ENCODE measurements at regions not wholly inside any gene's neighbourhood (a gene's known extent, or its start where the extent isn't known, plus 50 kb on each side); places are given as distances from the start of the nearest gene placed in this dataset.

DNA sequence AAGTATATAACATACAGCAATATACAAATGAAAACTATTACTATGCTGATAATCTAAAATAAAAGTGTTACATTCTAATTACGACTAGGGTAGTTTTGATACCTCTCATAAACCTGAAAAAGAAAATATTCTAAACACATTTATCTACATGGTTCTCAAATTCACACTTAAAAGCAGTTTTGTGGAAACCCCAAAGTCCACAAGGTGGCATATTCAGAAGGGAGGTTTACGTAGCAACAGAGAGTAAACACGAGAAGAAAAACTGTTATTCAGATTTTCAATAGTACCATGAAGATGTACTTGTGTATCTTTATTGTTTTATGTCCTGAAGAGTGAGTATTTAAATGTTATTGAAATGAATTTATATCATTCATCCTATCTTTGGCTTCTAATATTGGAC lies 275.9 kb upstream of the KLHL1 start:
- Histone ChIP-seq H3K9ac (ENCODE audit: insufficient read depth, low read depth, low read length) (no peak overlapping the region), H3K4me1 (ENCODE audit: insufficient read depth, low read length) (no peaks in the 10 kb centered on the region), H3K27ac (ENCODE audit: extremely low read length, insufficient read depth, low read length) (no peak overlapping the region), H3K4me2 (ENCODE audit: low read depth, low read length) (no peak overlapping the region), H3K9me3 (ENCODE audit: low read length) (no peaks in the 10 kb centered on the region), H3K36me3 (replicated peaks in 1 of 2; ENCODE audit: control insufficient read depth in 1 of 2, insufficient read depth in 2 of 2, low read length in 2 of 2) (no peaks in the 10 kb centered on the region), H3K27me3 (ENCODE audit: control insufficient read depth in 1 of 2, insufficient read depth in 2 of 2, low read length in 2 of 2) (no peaks in the 10 kb centered on the region), H2AFZ (ENCODE audit: low read length) (no peak overlapping the region), H3K79me2 (ENCODE audit: insufficient read depth, low read length) (no peaks in the 10 kb centered on the region), H3K4me3 (replicated peaks in 1 of 3; ENCODE audit: insufficient read depth in 1 of 3, low read depth in 2 of 3, low read length in 3 of 3) (no peak overlapping the region), H4K20me1 (ENCODE audit: insufficient read depth, low read length) (no peaks in the 10 kb centered on the region)
- ATAC-seq: no peak
- intact Hi-C loops (cut with micrococcal nuclease; ENCODE audit: unreplicated experiment) (no loop called here), in situ Hi-C loops (cut with HindIII; ENCODE audit: extremely low pct_ligation_motif_present, low pct_unique_long_range_greater_than_20kb) (no loop called here)
- FAIRE-seq: no peak
- DNase-seq (ENCODE audit: low spot score): no peak
- 10% methylated on average over 3 of the region's 3 CpGs for WGBS (ENCODE audit: low lambda C conversion rate)
- no TSS peak for BruUV-seq (replicated peaks)
- ChIA-PET POLR2A (no interaction called here), CTCF (ENCODE audit: low intra/inter-chr PET ratio, low total read pairs) (no interaction called here)
- no peak for TF ChIP-seq ZFP82 (CRISPR knock-in tag; IDR thresholded peaks at IDR 0.05; ENCODE audit: borderline replicate concordance)

- CTCF ChIA-PET (ENCODE audit: low intra/inter-chr PET ratio, low total read pairs): no interaction called here
- Histone ChIP-seq H3K36me3 (replicated peaks in 1 of 2; ENCODE audit: control insufficient read depth in 1 of 2, insufficient read depth in 2 of 2, low read length in 2 of 2) (no peaks in the 10 kb centered on the region), H3K4me3 (replicated peaks in 1 of 3; ENCODE audit: insufficient read depth in 1 of 3, low read depth in 2 of 3, low read length in 3 of 3) (no peak overlapping the region), H3K79me2 (ENCODE audit: insufficient read depth, low read length) (no peaks in the 10 kb centered on the region), H3K27me3 (ENCODE audit: control insufficient read depth in 1 of 2, insufficient read depth in 2 of 2, low read length in 2 of 2) (no peaks in the 10 kb centered on the region), H3K4me1 (ENCODE audit: insufficient read depth, low read length) (no peaks in the 10 kb centered on the region), H3K27ac (ENCODE audit: extremely low read length, insufficient read depth, low read length) (no peak overlapping the region), H2AFZ (ENCODE audit: low read length) (no peak overlapping the region), H4K20me1 (ENCODE audit: insufficient read depth, low read length) (no peaks in the 10 kb centered on the region), H3K9ac (ENCODE audit: insufficient read depth, low read depth, low read length) (no peak overlapping the region), H3K4me2 (ENCODE audit: low read depth, low read length) (no peak overlapping the region), H3K9me3 (ENCODE audit: low read length) (no peaks in the 10 kb centered on the region)
- WGBS (ENCODE audit: low lambda C conversion rate): 17% methylated on average over 2 of the region's 2 CpGs
- ATAC-seq (no peak), FAIRE-seq (no peak), DNase-seq (ENCODE audit: low spot score) (no peak)
- POLR2A ChIA-PET: no interaction called here
- intact Hi-C loops (cut with micrococcal nuclease; ENCODE audit: unreplicated experiment): no loop called here
- TF ChIP-seq PRPF4 (IDR thresholded peaks at IDR 0.05; ENCODE audit: low read depth, low read length, poor library complexity, severe bottlenecking) (no peak), PPARG (CRISPR knock-in tag; conservative IDR thresholded peaks at IDR 0.05) (no peak), ZNF256 (CRISPR knock-in tag; conservative IDR thresholded peaks at IDR 0.05) (no peak), STAG1 (CRISPR knock-in tag; IDR thresholded peaks at IDR 0.05) (no peak), AHR (CRISPR knock-in tag; IDR thresholded peaks at IDR 0.05) (no peak), HOXA9 (CRISPR knock-in tag; IDR thresholded peaks at IDR 0.05; ENCODE audit: borderline replicate concordance) (no peak), KDM2A (CRISPR knock-in tag; IDR thresholded peaks at IDR 0.05; ENCODE audit: borderline replicate concordance, low read depth) (no peak), ZNF282 (IDR thresholded peaks at IDR 0.05; ENCODE audit: partially characterized antibody) (no peak), GFI1 (CRISPR knock-in tag; IDR thresholded peaks at IDR 0.05; ENCODE audit: borderline replicate concordance) (no peak), ZEB1 (IDR thresholded peaks at IDR 0.05; ENCODE audit: insufficient replicate concordance, low read depth) (no peak), ZFP90 (CRISPR knock-in tag; IDR thresholded peaks at IDR 0.05; ENCODE audit: borderline replicate concordance) (no peak), WIZ (CRISPR knock-in tag; IDR thresholded peaks at IDR 0.05) (no peak), FOXA3 (CRISPR knock-in tag; IDR thresholded peaks at IDR 0.05) (no peak), NFRKB (IDR thresholded peaks at IDR 0.05) (no peak), TAF15 (IDR thresholded peaks at IDR 0.05; ENCODE audit: low read depth, low read length, poor library complexity, severe bottlenecking) (no peak), NFKBIZ (CRISPR knock-in tag; IDR thresholded peaks at IDR 0.05) (no peak), ZNF816 (CRISPR knock-in tag; IDR thresholded peaks at IDR 0.05; ENCODE audit: borderline replicate concordance) (no peak)
- TF ChIP-seq, protein P1, sequence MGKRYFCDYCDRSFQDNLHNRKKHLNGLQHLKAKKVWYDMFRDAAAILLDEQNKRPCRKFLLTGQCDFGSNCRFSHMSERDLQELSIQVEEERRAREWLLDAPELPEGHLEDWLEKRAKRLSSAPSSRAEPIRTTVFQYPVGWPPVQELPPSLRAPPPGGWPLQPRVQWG (CRISPR knock-in tag; IDR thresholded peaks at IDR 0.05; ENCODE audit: borderline replicate concordance, low read depth): no peak
- BruUV-seq (replicated peaks): no TSS peak
- in situ Hi-C loops (cut with HindIII; ENCODE audit: extremely low pct_ligation_motif_present, low pct_unique_long_range_greater_than_20kb): no loop called here
Measured at GRCh38 chr13:70380809-70381208, 272.6 kb upstream of the KLHL1 start.
